Erythroblast (primary cell): ENCODE measurements at regions not wholly inside any gene's neighbourhood (a gene's known extent, or its start where the extent isn't known, plus 50 kb on each side); places are given as distances from the start of the nearest gene placed in this dataset.
"Not testable (repeated sequence)": the region's sequence is repeated elsewhere in the genome, so short reads cannot be mapped to it uniquely, and the experiment has no call there.

Source experiments
- DNase-seq, 2 experiments: peaks; one replicate each; lab custom pipeline; 2025; lab: John Stamatoyannopoulos, UW
- GATA1 ChIP-seq: IDR thresholded peaks from 2 replicates; pipeline ENCODE4 v1.6.1; 2011; ENCODE audit warnings: low read depth, mild to moderate bottlenecking, control low read depth, low read length, moderate library complexity
- POLR2A ChIP-seq: IDR thresholded peaks from 2 replicates; pipeline ENCODE4 v1.6.1; 2011; ENCODE audit warnings: mild to moderate bottlenecking, low read length

DNA sequence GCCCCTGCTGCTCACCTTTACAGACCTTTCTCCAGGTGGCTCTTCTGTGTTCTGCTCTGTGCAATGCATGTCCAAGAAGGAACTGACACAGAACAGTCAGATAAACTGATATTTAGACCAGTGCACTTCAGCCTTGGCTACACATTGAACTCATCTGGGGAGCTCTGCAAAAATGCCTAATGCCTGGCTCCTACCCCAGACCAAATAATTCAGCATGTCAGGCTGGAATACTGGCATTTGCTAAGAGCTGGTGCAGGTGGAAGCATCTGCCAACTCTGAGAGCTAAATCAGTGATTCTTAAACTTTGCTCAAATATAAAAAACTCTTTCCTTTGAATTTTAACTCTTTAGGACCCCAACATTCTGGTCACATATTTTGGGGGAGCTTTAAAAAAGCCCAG lies 118.2 kb upstream of the TSC22D1 start:
- no peak for DNase-seq
- no peak for TF ChIP-seq GATA1
- no peak for TF ChIP-seq POLR2A

DNA sequence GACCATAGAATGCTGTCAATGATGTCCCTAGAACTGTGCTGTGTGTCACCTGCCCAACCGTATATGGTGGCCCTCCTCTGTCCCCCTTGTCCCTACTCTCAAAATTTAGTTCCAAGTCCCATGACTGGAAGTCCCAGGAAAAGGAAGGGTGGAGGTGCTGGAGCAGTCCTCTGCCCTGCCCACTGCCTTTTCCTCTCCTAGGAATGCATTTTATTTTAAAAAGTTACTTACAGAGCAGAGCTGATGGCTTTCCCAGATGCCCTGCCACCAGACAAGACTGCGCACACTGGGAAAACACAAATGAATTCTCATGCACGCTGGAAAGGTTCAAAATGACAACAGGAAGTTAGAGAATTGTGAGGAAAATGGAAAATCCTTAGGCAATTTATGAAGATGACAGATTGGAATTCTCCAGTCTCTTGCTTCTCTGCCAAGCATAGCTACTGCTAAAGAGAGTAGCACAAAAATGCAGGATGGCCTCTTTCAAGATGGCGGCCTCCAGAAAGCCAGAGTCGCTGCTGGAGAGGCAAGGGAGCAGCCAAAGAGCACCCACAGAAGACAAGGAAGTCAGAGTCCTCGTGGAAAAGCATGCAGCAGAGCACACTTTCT lies 117.1 kb upstream of the TSC22D1 start:
- no peak for DNase-seq
- no peak for TF ChIP-seq GATA1
- no peak for TF ChIP-seq POLR2A

DNA sequence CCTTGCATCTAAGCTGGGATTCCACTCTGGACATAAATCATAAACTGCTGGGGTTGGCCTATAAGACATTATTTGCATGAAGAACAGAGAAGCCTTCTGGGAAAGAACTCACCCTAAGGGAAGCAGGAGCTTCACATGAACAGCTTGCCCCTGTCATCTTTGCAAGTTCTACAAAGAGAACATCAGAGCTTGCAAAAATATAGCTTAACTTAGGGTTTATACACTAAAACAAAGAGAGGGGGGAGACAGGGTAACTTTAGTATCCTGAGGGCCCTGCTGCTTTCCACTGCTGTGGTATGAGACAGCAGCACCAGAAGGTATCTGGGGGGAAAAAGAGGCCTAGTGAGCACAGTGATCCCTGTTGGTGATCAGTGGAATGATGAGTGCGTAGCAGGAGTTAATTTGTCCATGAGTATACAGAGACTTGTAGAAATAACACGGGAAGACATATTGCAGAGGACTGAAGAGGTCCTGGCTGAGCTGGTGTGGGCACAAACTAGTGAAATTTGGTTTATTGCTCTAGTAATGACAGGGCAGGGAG lies 116.1 kb upstream of the TSC22D1 start:
- TF ChIP-seq GATA1 (no peak), POLR2A (no peak)
- DNase-seq = no peak

DNA sequence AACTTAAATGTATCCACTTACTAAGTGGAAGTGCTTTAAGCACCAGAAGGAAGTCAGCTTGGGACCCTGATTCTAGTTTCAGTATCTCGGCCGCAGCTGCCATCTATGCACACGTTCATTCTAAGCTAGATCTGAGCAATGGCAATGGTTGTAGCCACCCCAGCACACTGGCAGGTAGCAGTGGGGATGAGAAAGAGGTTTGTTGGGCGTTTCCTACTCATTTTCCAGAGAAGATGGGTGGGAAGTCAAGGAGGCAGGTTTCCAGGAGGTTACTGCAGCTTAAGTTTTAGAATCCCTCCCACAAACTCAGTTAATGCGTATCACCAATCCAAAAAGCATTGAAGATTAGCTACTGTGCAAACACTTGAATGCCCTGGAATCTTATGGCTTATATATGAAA lies 114.2 kb upstream of the TSC22D1 start:
- TF ChIP-seq POLR2A (no peak), GATA1 (no peak)

DNA sequence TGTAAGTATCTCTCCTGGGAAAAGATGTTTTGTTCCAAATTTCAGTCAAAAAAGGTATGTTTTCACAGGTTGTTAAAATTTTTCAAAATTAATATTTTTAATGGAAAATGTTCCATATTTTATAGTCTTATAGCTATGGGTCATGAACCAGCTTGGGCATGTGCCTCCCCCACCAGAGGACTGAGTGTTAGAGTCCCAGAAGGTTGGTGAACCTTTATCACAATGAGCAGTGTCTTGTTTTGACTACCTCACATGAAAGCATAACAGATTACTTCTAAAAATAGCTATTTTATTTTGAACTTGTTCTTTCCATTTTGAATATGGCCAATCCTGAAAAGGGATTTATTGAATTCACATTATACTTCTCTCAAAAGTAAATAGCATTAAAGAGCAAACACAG lies 112.5 kb upstream of the TSC22D1 start:
- DNase-seq = no peak
- no peak for TF ChIP-seq GATA1
- no peak for TF ChIP-seq POLR2A

More for the DNA sequence above, 114.2 kb upstream of the TSC22D1 start:
- DNase-seq = no peak

DNA sequence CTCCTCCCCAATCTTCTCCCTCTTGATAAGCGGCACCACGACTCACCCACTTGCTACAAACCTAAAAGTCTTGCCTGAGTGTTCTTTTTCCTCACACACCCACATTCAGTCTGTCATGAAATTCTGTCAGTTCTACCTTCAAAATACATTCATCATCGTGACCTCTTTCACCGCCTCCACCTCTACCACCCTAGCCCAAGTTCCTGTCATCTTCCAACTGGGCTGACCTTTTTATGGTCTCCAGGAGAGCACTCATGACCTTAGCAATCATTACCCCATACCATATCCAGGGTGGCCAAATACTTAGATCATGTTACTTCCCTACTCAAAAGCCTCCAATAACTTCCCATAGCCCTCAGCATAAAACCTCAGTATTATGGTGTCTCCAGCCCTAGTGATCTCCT lies 110.4 kb upstream of the TSC22D1 start:
- no peak for TF ChIP-seq GATA1
- no peak for TF ChIP-seq POLR2A
- DNase-seq = no peak

DNA sequence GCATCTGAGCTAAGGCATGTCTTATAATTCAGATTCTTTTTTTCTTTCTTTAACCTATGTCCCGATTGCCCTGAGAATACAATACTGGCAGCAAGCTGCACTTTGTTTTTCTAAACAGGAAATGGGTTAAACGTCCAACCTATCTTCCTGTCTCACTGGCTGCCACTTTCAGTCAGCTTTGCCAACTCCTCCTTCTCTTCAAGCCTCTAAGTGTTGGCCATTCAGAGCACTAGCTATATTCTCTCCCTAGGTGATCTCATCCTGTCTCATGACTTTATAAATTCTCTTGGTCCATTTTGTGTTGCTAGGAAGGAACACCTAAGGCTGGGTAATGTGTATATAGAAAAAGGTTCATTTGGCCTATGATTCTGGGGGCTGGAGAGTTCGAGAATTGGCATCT lies 109.5 kb upstream of the TSC22D1 start:
- DNase-seq = no peak

DNA sequence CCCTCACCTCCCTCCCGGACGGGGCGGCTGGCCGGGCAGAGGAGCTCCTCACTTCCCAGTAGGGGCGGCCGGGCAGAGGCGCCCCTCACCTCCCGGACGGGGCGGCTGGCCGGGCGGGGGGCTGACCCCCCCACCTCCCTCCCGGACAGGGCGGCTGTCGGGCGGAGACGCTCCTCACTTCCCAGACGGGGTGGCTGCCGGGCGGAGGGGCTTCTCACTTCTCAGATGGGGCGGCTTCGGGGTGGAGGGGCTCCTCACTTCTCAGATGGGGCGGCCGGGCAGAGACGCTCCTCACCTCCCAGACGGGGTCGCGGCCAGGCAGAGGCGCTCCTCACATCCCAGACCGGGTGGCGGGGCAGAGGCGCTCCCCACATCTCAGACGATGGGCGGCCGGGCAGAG lies 106.3 kb upstream of the TSC22D1 start:
- DNase-seq = not testable (repeated sequence)

More for the DNA sequence above, 109.5 kb upstream of the TSC22D1 start:
- TF ChIP-seq POLR2A = no peak
- no peak for TF ChIP-seq GATA1

DNA sequence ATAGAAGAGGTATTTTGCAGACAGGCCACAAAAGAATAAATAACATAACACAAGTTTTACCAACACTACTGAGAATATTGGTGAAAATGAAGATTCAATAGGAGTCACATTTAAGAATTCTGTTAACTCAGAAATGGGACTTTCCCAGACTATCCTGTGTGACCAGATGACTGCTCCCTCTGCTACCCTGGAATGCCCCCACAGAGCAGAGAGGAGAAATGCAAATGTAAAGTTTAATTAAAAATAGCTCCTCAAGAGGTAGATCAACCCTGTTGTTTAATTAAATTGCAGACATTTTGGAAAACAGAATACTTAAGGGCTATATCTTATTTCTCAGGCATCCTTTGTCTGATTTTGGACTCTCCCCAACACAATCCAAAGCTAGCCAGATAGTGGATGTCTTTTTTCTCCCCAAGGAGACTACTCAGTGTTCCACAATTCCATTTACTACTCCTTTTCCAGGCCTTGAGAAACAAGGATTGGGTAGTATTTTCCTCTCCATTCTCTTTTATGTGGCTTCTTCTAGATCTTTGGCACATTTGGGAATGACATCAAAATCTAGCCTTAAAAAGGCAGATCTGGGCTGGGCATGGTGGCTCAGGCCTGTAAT lies 104.7 kb upstream of the TSC22D1 start:
- no peak for DNase-seq
- TF ChIP-seq GATA1 (no peak), POLR2A (no peak)

DNA sequence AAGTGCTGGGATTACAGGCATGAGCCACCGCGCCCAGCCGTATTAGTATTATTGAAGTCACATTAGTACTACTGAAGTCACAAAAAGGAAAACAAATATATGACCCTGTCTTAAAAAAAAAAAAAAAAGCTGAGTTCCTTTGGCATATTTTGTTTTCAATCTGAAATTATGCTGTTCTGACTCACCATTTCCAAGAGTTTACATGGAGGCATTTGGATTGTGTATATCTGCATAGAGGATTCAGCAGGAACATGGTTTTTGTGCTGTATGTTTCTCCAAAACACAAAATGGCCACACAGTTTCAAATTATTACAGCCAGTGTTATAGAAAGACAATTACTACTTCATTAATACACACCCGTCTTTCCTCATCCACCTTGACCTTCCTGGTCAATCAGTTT lies 103.5 kb upstream of the TSC22D1 start:
- TF ChIP-seq GATA1 (no peak), POLR2A (no peak)
- no peak for DNase-seq

DNA sequence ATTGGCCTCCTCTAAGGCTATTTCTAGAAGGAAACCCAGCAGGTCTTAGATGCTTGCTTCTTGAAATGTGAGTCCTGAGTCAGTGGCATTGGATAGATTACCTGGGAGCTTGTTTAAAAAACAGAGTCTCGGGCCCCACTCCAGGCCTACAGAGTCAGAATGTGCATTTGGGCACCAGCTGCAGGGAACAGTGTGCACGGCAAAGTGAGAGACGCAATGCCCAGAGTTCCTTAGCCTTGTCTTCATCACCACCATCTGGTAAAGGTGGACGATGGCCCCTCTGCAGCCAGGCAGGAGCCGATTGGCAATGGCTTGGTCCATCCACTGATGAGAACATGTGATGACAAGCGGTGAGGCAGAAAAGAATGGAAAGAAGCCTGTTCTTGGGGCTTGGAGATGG lies 102.1 kb upstream of the TSC22D1 start:
- no peak for TF ChIP-seq GATA1
- TF ChIP-seq POLR2A = no peak
- DNase-seq = no peak

DNA sequence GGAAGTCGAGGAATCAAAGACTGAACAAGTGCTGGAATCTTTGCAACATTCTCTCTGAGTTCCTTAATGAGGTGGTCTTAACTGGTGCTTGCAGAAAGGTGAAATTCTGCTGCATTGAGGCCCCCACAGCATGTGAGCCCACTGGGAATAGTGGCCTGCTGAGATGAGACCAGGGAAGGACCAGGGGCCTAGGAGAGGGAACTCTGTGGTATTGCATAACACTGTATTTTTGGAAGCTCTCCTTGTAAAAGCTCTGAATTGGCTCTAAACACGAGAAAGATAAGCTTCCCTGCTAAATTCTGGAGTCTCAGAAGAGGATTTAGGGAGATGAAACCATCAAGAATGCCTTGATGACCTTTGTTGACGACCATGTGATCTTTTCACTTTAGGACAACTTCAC lies 100.4 kb upstream of the TSC22D1 start:
- DNase-seq = no peak
- TF ChIP-seq GATA1 (no peak), POLR2A (no peak)

DNA sequence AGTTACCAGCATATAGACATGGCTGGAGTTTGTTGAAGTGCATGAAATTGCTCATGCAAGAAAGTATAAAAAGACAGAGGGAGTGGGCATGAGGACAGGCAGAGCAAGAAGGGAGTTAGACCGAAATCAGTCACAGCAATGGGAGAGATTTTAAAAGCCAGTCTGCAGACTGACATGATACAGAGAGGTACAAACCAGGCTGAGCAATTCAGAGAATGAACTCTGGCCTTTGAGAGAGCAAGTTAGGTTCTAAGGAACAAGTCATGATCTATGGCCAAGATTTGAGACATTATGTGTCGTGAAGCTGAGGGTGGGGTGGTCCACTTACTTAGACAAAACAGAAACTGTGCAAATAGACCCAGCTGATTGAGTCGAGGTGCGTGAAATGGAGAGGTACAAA lies 93.4 kb upstream of the TSC22D1 start:
- no peak for TF ChIP-seq POLR2A
- TF ChIP-seq GATA1 = no peak
- DNase-seq = no peak

DNA sequence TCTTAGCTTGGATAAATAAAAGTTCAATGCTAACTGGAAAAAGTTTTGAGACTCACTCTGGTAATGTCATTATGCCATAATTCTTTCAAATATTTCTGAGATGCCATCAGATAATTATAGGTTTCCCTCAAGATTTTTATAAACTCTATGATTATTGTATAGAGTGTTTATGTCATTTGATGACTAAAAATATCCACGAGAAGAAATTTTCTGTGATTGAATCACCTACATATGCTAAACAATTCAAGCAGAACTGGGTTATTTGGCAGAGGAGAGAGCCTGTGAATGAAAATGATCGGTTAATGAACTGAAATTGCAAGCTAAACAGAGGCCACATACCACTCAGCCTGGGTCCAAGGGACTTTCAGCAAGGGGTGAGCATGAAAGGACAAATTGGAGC lies 92.6 kb upstream of the TSC22D1 start:
- TF ChIP-seq POLR2A = no peak
- TF ChIP-seq GATA1 = no peak
- DNase-seq = no peak

DNA sequence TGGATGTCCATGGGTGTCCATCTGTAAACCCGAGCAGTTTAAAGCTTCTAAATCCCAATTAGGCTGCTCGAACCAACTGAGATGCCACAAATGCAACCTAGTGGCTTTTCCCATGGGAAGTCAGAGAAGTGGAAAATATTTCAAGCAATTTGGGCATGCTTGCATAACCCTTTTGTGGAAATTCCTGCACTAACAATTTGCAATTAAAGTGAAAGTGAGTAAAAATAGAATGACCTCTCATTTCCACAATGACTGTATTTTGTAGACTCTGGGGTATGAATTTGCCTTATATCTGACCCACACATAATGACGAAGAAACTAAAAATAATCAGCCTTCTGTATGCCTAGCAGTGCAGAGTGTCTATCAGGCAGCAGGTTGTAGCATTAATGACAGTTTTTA lies 91.8 kb upstream of the TSC22D1 start:
- TF ChIP-seq POLR2A (no peak), GATA1 (no peak)
- DNase-seq = no peak

DNA sequence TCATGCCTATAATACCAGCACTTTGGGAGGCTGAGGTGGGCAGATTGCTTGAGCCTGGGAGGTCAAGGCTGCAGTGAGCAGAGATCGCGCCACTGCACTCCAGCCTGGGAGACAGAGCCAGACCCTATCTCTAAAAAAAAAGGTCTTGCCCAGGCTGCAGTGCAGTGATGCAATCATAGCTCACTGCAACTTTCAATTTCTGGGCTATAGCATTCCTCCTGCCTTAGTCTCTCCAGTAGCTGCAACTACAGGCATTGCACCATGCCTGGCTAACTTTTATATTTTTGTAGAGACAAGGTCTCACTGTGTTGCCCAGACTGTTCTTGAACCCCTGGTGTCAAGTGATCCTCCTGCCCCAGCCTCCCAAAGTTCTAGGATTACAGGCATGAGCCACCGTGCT lies 90.4 kb upstream of the TSC22D1 start:
- not testable (repeated sequence) for DNase-seq

DNA sequence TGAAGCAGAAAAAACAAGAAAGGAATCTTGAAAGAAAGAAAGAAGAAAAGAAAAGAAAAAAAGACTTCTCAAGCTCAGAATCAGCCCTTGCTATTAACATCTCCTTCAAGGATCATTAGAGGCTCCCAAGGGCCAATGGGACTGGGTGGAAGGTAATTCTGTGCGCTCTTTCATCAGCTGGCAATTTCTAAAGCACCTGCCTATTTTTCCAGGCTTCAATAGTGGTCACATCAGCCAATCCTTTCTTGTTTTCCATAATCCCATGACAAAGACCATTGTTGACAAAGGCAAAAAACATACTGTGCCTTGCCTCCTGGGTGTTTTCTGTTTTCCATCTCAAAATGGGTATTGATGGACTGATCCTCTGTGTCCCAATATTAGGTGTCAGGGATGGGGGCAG lies 88.2 kb upstream of the TSC22D1 start:
- no peak for DNase-seq
- no peak for TF ChIP-seq POLR2A
- TF ChIP-seq GATA1 = no peak
